SK-N-SH (cell line): ENCODE measurements at regions not wholly inside any gene's neighbourhood (a gene's known extent, or its start where the extent isn't known, plus 50 kb on each side); places are given as distances from the start of the nearest gene placed in this dataset.

Experiments
- CTCF ChIA-PET: fragments of 300-600, 350-600 bp; formaldehyde crosslinking; extraction: SDS; loops from one replicate; lab custom pipeline; 2021; lab: Yijun Ruan, JAX
- POLR2A ChIA-PET: fragments of 350-600 bp; sonication (Branson Sonifier 250); formaldehyde crosslinking; extraction: SDS; loops from one replicate; lab custom pipeline; 2020; ENCODE audit warnings: antibody characterized with exemption, inconsistent platforms; lab: Yijun Ruan, JAX
- DNase-seq: peaks from one replicate; pipeline ENCODE4 v3.0.0; 2012
- H2AFZ ChIP-seq: fragments of 200-600 bp; sonication (generic); 2 replicates; pipeline ENCODE4 v1.8.1; 2016; ENCODE audit warnings: antibody characterized with exemption, mild to moderate bottlenecking, low read depth
- H3F3A ChIP-seq: fragments of 200-600 bp; sonication (generic); replicated peaks from 2 replicates; pipeline ENCODE3; 2016; ENCODE audit warnings: antibody characterized with exemption, mild to moderate bottlenecking; ENCODE audit not compliant: insufficient read depth
- H3K27ac ChIP-seq, 2 experiments: fragments of 200-500 bp in 1 of 2; fragments of 200-600 bp in 1 of 2; sonication (Bioruptor generic) in 1 of 2; sonication (generic), shearing (Covaris generic) in 1 of 2; 2 replicates each; pipeline versions ENCODE4 v1.5.1 to v1.6.1; 2014 to 2016; ENCODE audit warnings: low read depth in 2 of 2, inconsistent platforms in 1 of 2, low read length in 1 of 2, mild to moderate bottlenecking in 1 of 2, mixed read lengths in 1 of 2
- H3K27me3 ChIP-seq: fragments of 200-600 bp; sonication (generic), shearing (Covaris generic); 2 replicates; pipeline ENCODE4 v1.6.1; 2016; ENCODE audit warnings: mixed run types; ENCODE audit not compliant: insufficient read depth
- H3K36me3 ChIP-seq, 2 experiments: fragments of 200-500 bp in 1 of 2; fragments of 200-600 bp in 1 of 2; sonication (Bioruptor generic) in 1 of 2; sonication (generic) in 1 of 2; replicated peaks in 1 of 2; 2 replicates each; pipeline versions ENCODE3 to v1.5.1; 2014 to 2016; ENCODE audit warnings: low read length in 1 of 2, mild to moderate bottlenecking in 1 of 2; ENCODE audit not compliant: insufficient read depth in 2 of 2, control insufficient read depth in 1 of 2
- H3K4me1 ChIP-seq, 2 experiments: fragments of 200-500 bp in 1 of 2; fragments of 200-600 bp in 1 of 2; sonication (Bioruptor generic) in 1 of 2; sonication (generic), shearing (Covaris generic) in 1 of 2; 2 replicates each; pipeline versions ENCODE4 v1.5.1 to v1.6.1; 2014 to 2016; ENCODE audit warnings: low read depth in 1 of 2, low read length in 1 of 2, mixed run types in 1 of 2; ENCODE audit not compliant: insufficient read depth in 2 of 2, control insufficient read depth in 1 of 2
- H3K4me2 ChIP-seq: fragments of 200-600 bp; sonication (generic), shearing (Covaris generic); 2 replicates; pipeline ENCODE4 v1.6.1; 2017; ENCODE audit warnings: mixed run types
- H3K4me3 ChIP-seq, 2 experiments: fragments of 200-500 bp in 1 of 2; fragments of 200-600 bp in 1 of 2; sonication (Bioruptor generic) in 1 of 2; sonication (generic), shearing (Covaris generic) in 1 of 2; 2 replicates each; pipeline versions ENCODE4 v1.5.1 to v1.8.1; 2014 to 2016; ENCODE audit warnings: low read depth in 2 of 2, inconsistent platforms in 1 of 2, low read length in 1 of 2, mild to moderate bottlenecking in 1 of 2, mixed read lengths in 1 of 2, moderate library complexity in 1 of 2
- H3K79me2 ChIP-seq: fragments of 200-600 bp; sonication (generic); 2 replicates; pipeline ENCODE4 v1.8.1; 2017; ENCODE audit warnings: mild to moderate bottlenecking; ENCODE audit not compliant: insufficient read depth
- H3K9ac ChIP-seq: fragments of 200-600 bp; sonication (generic); 2 replicates; pipeline ENCODE4 v1.6.1; 2017; ENCODE audit warnings: mixed run types
- H3K9me2 ChIP-seq: fragments of 200-600 bp; sonication (generic); 2 replicates; pipeline ENCODE4 v1.6.1; 2017; ENCODE audit warnings: mixed run types
- H3K9me3 ChIP-seq: fragments of 200-600 bp; sonication (generic); 2 replicates; pipeline ENCODE4 v1.6.1; 2017; ENCODE audit warnings: mixed run types, mild to moderate bottlenecking, moderate library complexity
- H4K20me1 ChIP-seq: fragments of 200-600 bp; sonication (generic); 2 replicates; pipeline ENCODE4 v1.6.1; 2017; ENCODE audit warnings: mild to moderate bottlenecking, mixed run types; ENCODE audit not compliant: insufficient read depth
- EP300 ChIP-seq, 2 experiments: IDR thresholded peaks; 2 replicates each; pipeline versions ENCODE4 v1.4.0 to v1.6.1; 2012; ENCODE audit warnings: borderline replicate concordance in 1 of 2, low read depth in 1 of 2, low read length in 1 of 2
- EZH2phosphoT487 ChIP-seq: fragments of 200-600 bp; sonication (generic); IDR thresholded peaks from 2 replicates; pipeline ENCODE4 v1.6.1; 2017; ENCODE audit warnings: low read depth, mixed run types, mild to moderate bottlenecking, antibody characterized with exemption, moderate library complexity, borderline replicate concordance
- FOXM1 ChIP-seq: IDR thresholded peaks from 2 replicates; pipeline ENCODE4 v1.4.0; 2012; ENCODE audit warnings: low read depth, mild to moderate bottlenecking
- RCOR1 ChIP-seq: fragments of 150-350 bp; IDR thresholded peaks from 2 replicates; pipeline ENCODE4 v1.6.1; 2017; ENCODE audit warnings: antibody characterized with exemption, low read length
- RFX5 ChIP-seq: IDR thresholded peaks from 2 replicates; pipeline ENCODE4 v1.6.1; 2012; ENCODE audit warnings: mild to moderate bottlenecking, improper control_type of control experiment, low read length
- SMC3 ChIP-seq: IDR thresholded peaks from 2 replicates; pipeline ENCODE4 v1.6.1; 2012; ENCODE audit warnings: low read depth, low read length, improper control_type of control experiment
- TCF12 ChIP-seq: IDR thresholded peaks from 2 replicates; pipeline ENCODE4 v1.4.0; 2012
- YY1 ChIP-seq: IDR thresholded peaks from 2 replicates; pipeline ENCODE4 v1.4.0; 2012; ENCODE audit warnings: low read depth, mild to moderate bottlenecking
- WGBS: methylation state at CpG from one replicate; pipeline ENCODE4 v1.1.6; 2017; ENCODE audit warnings: low lambda C conversion rate; 5-methylcytosine and 5-hydroxymethylcytosine counted together
- TF ChIP-seq, protein P1 (sequence below): fragments of 200-600 bp; sonication (generic); IDR thresholded peaks from 2 replicates; pipeline ENCODE4 v1.6.1; 2017; ENCODE audit warnings: antibody characterized with exemption, mild to moderate bottlenecking, moderate library complexity
- TF ChIP-seq, protein P2 (sequence below): IDR thresholded peaks from 2 replicates; pipeline ENCODE4 v1.6.1; 2012; ENCODE audit warnings: mild to moderate bottlenecking, low read depth, low read length, moderate library complexity
- TF ChIP-seq, protein P3 (sequence below): IDR thresholded peaks from 2 replicates; pipeline ENCODE4 v1.4.0; 2012; ENCODE audit warnings: low read depth, borderline replicate concordance
- TF ChIP-seq, protein P4 (sequence below): IDR thresholded peaks from 2 replicates; pipeline ENCODE4 v1.4.0; 2012; ENCODE audit warnings: low read depth, borderline replicate concordance
- TF ChIP-seq, protein P5 (sequence below): fragments of 150-350 bp; IDR thresholded peaks from 2 replicates; pipeline ENCODE4 v1.6.1; 2017; ENCODE audit warnings: antibody characterized with exemption, low read length, low read depth, borderline replicate concordance

DNA sequence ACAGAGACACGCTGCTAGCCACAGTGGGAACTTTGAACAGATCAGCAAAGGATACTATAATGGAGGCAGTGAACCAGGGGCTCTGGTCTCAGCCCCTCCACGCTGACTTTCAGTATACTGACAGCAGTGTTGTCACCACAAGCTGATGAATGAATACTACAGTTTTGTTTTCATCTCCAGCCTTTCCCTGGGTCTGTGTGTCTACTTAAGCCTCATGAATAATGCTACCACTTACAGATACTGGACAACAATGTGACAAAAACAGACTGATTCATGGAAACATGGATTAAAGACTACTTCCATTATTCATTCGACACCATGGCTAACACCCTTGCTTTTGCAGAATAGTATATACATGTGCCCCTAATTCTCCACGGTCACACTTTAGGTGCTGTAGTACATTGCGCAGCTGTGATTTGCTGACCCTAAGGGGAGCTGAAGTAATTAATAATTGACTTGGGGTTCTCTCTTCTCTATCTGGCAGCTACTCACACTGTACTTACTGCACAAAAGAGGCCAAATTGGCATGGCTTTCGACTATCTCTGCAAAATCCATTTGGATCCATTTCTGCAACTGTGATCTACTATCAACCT, 203.2 kb upstream of the LYPLAL1 start:
- H3K9me2 ChIP-seq: no peaks in the 10 kb centered on the region
- no peak for DNase-seq
- no peak overlapping the region for H3K9ac ChIP-seq
- H3K4me3 ChIP-seq: no peak overlapping the region
- no peak overlapping the region for H2AFZ ChIP-seq
- H4K20me1 ChIP-seq: no peaks in the 10 kb centered on the region
- H3K4me1 ChIP-seq: no peaks in the 10 kb centered on the region; a peak in 1 of 4 replicates
- H3F3A ChIP-seq: no peaks in the 10 kb centered on the region
- ChIA-PET POLR2A (no interaction called here), CTCF (no interaction called here)
- 64% methylated on average over 6 of the region's 6 CpGs for WGBS
- no peaks in the 10 kb centered on the region for H3K27me3 ChIP-seq
- TF ChIP-seq, protein P1, sequence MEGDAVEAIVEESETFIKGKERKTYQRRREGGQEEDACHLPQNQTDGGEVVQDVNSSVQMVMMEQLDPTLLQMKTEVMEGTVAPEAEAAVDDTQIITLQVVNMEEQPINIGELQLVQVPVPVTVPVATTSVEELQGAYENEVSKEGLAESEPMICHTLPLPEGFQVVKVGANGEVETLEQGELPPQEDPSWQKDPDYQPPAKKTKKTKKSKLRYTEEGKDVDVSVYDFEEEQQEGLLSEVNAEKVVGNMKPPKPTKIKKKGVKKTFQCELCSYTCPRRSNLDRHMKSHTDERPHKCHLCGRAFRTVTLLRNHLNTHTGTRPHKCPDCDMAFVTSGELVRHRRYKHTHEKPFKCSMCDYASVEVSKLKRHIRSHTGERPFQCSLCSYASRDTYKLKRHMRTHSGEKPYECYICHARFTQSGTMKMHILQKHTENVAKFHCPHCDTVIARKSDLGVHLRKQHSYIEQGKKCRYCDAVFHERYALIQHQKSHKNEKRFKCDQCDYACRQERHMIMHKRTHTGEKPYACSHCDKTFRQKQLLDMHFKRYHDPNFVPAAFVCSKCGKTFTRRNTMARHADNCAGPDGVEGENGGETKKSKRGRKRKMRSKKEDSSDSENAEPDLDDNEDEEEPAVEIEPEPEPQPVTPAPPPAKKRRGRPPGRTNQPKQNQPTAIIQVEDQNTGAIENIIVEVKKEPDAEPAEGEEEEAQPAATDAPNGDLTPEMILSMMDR: no peak
- TF ChIP-seq TCF12 (no peak), FOXM1 (no peak), YY1 (no peak)
- TF ChIP-seq, protein P2, sequence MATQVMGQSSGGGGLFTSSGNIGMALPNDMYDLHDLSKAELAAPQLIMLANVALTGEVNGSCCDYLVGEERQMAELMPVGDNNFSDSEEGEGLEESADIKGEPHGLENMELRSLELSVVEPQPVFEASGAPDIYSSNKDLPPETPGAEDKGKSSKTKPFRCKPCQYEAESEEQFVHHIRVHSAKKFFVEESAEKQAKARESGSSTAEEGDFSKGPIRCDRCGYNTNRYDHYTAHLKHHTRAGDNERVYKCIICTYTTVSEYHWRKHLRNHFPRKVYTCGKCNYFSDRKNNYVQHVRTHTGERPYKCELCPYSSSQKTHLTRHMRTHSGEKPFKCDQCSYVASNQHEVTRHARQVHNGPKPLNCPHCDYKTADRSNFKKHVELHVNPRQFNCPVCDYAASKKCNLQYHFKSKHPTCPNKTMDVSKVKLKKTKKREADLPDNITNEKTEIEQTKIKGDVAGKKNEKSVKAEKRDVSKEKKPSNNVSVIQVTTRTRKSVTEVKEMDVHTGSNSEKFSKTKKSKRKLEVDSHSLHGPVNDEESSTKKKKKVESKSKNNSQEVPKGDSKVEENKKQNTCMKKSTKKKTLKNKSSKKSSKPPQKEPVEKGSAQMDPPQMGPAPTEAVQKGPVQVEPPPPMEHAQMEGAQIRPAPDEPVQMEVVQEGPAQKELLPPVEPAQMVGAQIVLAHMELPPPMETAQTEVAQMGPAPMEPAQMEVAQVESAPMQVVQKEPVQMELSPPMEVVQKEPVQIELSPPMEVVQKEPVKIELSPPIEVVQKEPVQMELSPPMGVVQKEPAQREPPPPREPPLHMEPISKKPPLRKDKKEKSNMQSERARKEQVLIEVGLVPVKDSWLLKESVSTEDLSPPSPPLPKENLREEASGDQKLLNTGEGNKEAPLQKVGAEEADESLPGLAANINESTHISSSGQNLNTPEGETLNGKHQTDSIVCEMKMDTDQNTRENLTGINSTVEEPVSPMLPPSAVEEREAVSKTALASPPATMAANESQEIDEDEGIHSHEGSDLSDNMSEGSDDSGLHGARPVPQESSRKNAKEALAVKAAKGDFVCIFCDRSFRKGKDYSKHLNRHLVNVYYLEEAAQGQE: no peak
- TF ChIP-seq, protein P3, sequence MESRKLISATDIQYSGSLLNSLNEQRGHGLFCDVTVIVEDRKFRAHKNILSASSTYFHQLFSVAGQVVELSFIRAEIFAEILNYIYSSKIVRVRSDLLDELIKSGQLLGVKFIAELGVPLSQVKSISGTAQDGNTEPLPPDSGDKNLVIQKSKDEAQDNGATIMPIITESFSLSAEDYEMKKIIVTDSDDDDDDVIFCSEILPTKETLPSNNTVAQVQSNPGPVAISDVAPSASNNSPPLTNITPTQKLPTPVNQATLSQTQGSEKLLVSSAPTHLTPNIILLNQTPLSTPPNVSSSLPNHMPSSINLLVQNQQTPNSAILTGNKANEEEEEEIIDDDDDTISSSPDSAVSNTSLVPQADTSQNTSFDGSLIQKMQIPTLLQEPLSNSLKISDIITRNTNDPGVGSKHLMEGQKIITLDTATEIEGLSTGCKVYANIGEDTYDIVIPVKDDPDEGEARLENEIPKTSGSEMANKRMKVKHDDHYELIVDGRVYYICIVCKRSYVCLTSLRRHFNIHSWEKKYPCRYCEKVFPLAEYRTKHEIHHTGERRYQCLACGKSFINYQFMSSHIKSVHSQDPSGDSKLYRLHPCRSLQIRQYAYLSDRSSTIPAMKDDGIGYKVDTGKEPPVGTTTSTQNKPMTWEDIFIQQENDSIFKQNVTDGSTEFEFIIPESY: no peak
- no peak overlapping the region for H3K27ac ChIP-seq
- no peaks in the 10 kb centered on the region for H3K9me3 ChIP-seq
- H3K79me2 ChIP-seq: no peaks in the 10 kb centered on the region
- H3K4me2 ChIP-seq: no peak overlapping the region
- H3K36me3 ChIP-seq: no peaks in the 10 kb centered on the region

DNA sequence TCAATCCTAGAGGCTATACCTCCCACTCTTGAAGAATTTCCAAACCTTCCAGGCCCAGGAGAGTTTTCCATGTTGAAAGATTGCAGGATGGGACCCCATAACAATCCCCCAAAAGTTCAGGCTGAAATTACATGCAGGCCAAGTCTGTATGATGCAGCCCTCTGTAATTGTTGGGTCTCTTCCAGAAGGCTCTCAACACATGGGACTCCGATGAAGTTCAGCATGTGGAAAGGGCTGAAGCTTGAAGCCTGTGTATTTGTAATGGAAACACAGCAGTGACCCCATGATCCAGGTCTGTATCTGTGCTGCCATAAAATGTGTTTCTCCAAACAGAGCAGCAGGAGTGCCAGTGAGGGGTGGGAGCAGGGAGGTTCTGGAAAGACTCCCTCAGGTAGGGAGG, 202.5 kb upstream of the LYPLAL1 start:
- no peaks in the 10 kb centered on the region for H3K9me2 ChIP-seq
- ChIA-PET POLR2A (no interaction called here), CTCF (no interaction called here)
- H4K20me1 ChIP-seq: no peaks in the 10 kb centered on the region
- no peaks in the 10 kb centered on the region for H3F3A ChIP-seq
- H3K9me3 ChIP-seq: no peaks in the 10 kb centered on the region
- DNase-seq: no peak
- no peaks in the 10 kb centered on the region for H3K79me2 ChIP-seq
- no peak overlapping the region for H2AFZ ChIP-seq
- H3K27ac ChIP-seq: no peak overlapping the region
- H3K4me3 ChIP-seq: no peak overlapping the region
- no peaks in the 10 kb centered on the region for H3K27me3 ChIP-seq
- H3K36me3 ChIP-seq: no peaks in the 10 kb centered on the region
- no CpG with 5 or more reads among the region's 1 CpG for WGBS
- H3K4me1 ChIP-seq: no peaks in the 10 kb centered on the region; a peak in 1 of 4 replicates
- H3K9ac ChIP-seq: no peak overlapping the region
- H3K4me2 ChIP-seq: no peak overlapping the region
- TF ChIP-seq, protein P4, sequence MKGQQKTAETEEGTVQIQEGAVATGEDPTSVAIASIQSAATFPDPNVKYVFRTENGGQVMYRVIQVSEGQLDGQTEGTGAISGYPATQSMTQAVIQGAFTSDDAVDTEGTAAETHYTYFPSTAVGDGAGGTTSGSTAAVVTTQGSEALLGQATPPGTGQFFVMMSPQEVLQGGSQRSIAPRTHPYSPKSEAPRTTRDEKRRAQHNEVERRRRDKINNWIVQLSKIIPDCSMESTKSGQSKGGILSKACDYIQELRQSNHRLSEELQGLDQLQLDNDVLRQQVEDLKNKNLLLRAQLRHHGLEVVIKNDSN: no peak
- TF ChIP-seq EP300 (IDR thresholded peaks at IDR 0.05; ENCODE audit: borderline replicate concordance in 1 of 2, low read depth in 1 of 2, low read length in 1 of 2) (no peak), RFX5 (no peak), RCOR1 (no peak), SMC3 (no peak), EZH2phosphoT487 (no peak), FOXM1 (no peak)
- TF ChIP-seq, protein P5, sequence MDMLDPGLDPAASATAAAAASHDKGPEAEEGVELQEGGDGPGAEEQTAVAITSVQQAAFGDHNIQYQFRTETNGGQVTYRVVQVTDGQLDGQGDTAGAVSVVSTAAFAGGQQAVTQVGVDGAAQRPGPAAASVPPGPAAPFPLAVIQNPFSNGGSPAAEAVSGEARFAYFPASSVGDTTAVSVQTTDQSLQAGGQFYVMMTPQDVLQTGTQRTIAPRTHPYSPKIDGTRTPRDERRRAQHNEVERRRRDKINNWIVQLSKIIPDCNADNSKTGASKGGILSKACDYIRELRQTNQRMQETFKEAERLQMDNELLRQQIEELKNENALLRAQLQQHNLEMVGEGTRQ: no peak
